IMR-90 (cell line): ENCODE measurements at regions not wholly inside any gene's neighbourhood (a gene's known extent, or its start where the extent isn't known, plus 50 kb on each side); places are given as distances from the start of the nearest gene placed in this dataset.

ENCODE experiments used
- ATAC-seq: fragments of 200-7000 bp; cut with Tn5 transposase; 2 replicates; pipeline ENCODE4 v1.9.1; 2020; ENCODE audit warnings: low read depth, mild to moderate bottlenecking, moderate library complexity
- BruUV-seq: library from RNA; stranded (reverse); fragments of 400-500 nt; replicated peaks from 2 replicates; lab custom pipeline; 2021; lab: Mats Ljungman, UMichigan
- CTCF ChIA-PET: fragments of 300-600 bp; formaldehyde crosslinking; extraction: SDS; loops from one replicate; lab custom pipeline; 2021; ENCODE audit warnings: antibody characterized with exemption; lab: Yijun Ruan, JAX
- POLR2A ChIA-PET: fragments of 300-600 bp; sonication (Branson Sonifier 250); formaldehyde crosslinking; loops from one replicate; lab custom pipeline; 2022; ENCODE audit warnings: antibody characterized with exemption; ENCODE audit not compliant: unreplicated experiment; lab: Charles Lee
- DNase-seq: peaks from one replicate; pipeline ENCODE4 v3.0.0; 2013
- H2AFZ ChIP-seq: replicated peaks from 2 replicates; pipeline ENCODE3; 2013; ENCODE audit warnings: low read length, mild to moderate bottlenecking; ENCODE audit not compliant: poor library complexity
- H2AK5ac ChIP-seq: 2 replicates; pipeline ENCODE4 v1.6.1; 2013; ENCODE audit warnings: low read depth, low read length, inconsistent platforms
- H2AK9ac ChIP-seq: replicated peaks from 2 replicates; pipeline ENCODE3; 2013; ENCODE audit warnings: mild to moderate bottlenecking, low read depth, low read length, moderate library complexity; ENCODE audit not compliant: poor library complexity
- H2BK120ac ChIP-seq: 2 replicates; pipeline ENCODE4 v1.6.1; 2013; ENCODE audit warnings: low read depth, low read length, inconsistent platforms
- H2BK15ac ChIP-seq: 3 replicates; pipeline ENCODE4 v1.6.1; 2013; ENCODE audit warnings: low read depth, low read length, inconsistent platforms
- H2BK20ac ChIP-seq: 2 replicates; pipeline ENCODE4 v1.6.1; 2013; ENCODE audit warnings: low read depth, mild to moderate bottlenecking, inconsistent platforms, low read length, moderate library complexity
- H2BK5ac ChIP-seq: 2 replicates; pipeline ENCODE4 v1.6.1; 2013; ENCODE audit warnings: mild to moderate bottlenecking, low read depth, low read length, inconsistent platforms; ENCODE audit not compliant: poor library complexity, severe bottlenecking
- H3K14ac ChIP-seq: replicated peaks from 2 replicates; pipeline ENCODE4 v1.6.1; 2013; ENCODE audit warnings: low read depth, low read length, inconsistent platforms
- H3K18ac ChIP-seq: 2 replicates; pipeline ENCODE4 v1.6.1; 2013; ENCODE audit warnings: low read depth, low read length, control low read depth
- H3K23ac ChIP-seq: 2 replicates; pipeline ENCODE4 v1.6.1; 2013; ENCODE audit warnings: low read depth, low read length, inconsistent platforms
- H3K27ac ChIP-seq: 2 replicates; pipeline ENCODE4 v1.5.1; 2013; ENCODE audit warnings: mild to moderate bottlenecking, control low read depth, low read length; ENCODE audit not compliant: insufficient read depth
- H3K27me3 ChIP-seq: 2 replicates; pipeline ENCODE4 v1.6.1; 2013; ENCODE audit warnings: low read length; ENCODE audit not compliant: control insufficient read depth, insufficient read depth
- H3K36me3 ChIP-seq: 2 replicates; pipeline ENCODE4 v1.6.1; 2013; ENCODE audit warnings: low read length, mixed read lengths; ENCODE audit not compliant: control insufficient read depth, insufficient read depth
- H3K4ac ChIP-seq: 2 replicates; pipeline ENCODE4 v1.6.1; 2013; ENCODE audit warnings: low read depth, low read length, inconsistent platforms
- H3K4me1 ChIP-seq: 2 replicates; pipeline ENCODE4 v1.6.1; 2013; ENCODE audit warnings: low read length, mixed read lengths; ENCODE audit not compliant: control insufficient read depth, insufficient read depth
- H3K4me2 ChIP-seq: 2 replicates; pipeline ENCODE4 v1.6.1; 2013; ENCODE audit warnings: low read depth, mild to moderate bottlenecking, control low read depth, low read length, moderate library complexity
- H3K4me3 ChIP-seq: 2 replicates; pipeline ENCODE4 v1.5.1; 2013; ENCODE audit warnings: low read depth, mild to moderate bottlenecking, control low read depth, low read length, moderate library complexity; ENCODE audit not compliant: insufficient read depth
- H3K56ac ChIP-seq: 2 replicates; pipeline ENCODE4 v1.6.1; 2013; ENCODE audit warnings: low read length, inconsistent platforms; ENCODE audit not compliant: insufficient read depth; ENCODE audit errors: extremely low read depth
- H3K79me1 ChIP-seq, 2 experiments: 2 replicates each; pipeline ENCODE4 v1.6.1; 2013; ENCODE audit warnings: low read length in 2 of 2, inconsistent platforms in 1 of 2, low read depth in 1 of 2
- H3K9ac ChIP-seq: 2 replicates; pipeline ENCODE4 v1.6.1; 2013; ENCODE audit warnings: low read depth, low read length, control low read depth
- H3K9me1 ChIP-seq: 2 replicates; pipeline ENCODE4 v1.6.1; 2013; ENCODE audit warnings: low read length, inconsistent platforms; ENCODE audit not compliant: insufficient read depth
- H3K9me3 ChIP-seq: 2 replicates; pipeline ENCODE4 v1.6.1; 2013; ENCODE audit warnings: low read length; ENCODE audit not compliant: control insufficient read depth, insufficient read depth
- H4K20me1 ChIP-seq: 2 replicates; pipeline ENCODE4 v1.6.1; 2013; ENCODE audit warnings: low read length, inconsistent platforms; ENCODE audit not compliant: insufficient read depth
- H4K5ac ChIP-seq: 2 replicates; pipeline ENCODE4 v1.6.1; 2013; ENCODE audit warnings: mild to moderate bottlenecking, low read depth, low read length, control low read depth
- H4K8ac ChIP-seq, 2 experiments: 2 replicates each; pipeline ENCODE4 v1.6.1; 2013; ENCODE audit warnings: low read depth in 2 of 2, low read length in 2 of 2, control low read depth in 1 of 2, inconsistent platforms in 1 of 2
- H4K91ac ChIP-seq: 2 replicates; pipeline ENCODE4 v1.6.1; 2013; ENCODE audit warnings: low read depth, low read length, inconsistent platforms; ENCODE audit not compliant: insufficient read depth
- BHLHE40 ChIP-seq: fragments of 150-350 bp; IDR thresholded peaks from 2 replicates; pipeline ENCODE4 v1.6.1; 2016; ENCODE audit warnings: mild to moderate bottlenecking, low read depth, low read length
- CEBPB ChIP-seq: IDR thresholded peaks from 2 replicates; pipeline ENCODE4 v1.6.1; 2012; ENCODE audit warnings: low read depth, low read length, improper control_type of control experiment
- CHD1 ChIP-seq: IDR thresholded peaks from 2 replicates; pipeline ENCODE4 v1.6.1; 2012; ENCODE audit warnings: low read depth, low read length, improper control_type of control experiment
- FOS ChIP-seq: fragments of 150-350 bp; IDR thresholded peaks from 2 replicates; pipeline ENCODE4 v1.6.1; 2016; ENCODE audit warnings: low read depth, low read length
- MAFK ChIP-seq: IDR thresholded peaks from 2 replicates; pipeline ENCODE4 v1.6.1; 2012; ENCODE audit warnings: low read depth, low read length, improper control_type of control experiment
- MAZ ChIP-seq: IDR thresholded peaks from 2 replicates; pipeline ENCODE4 v1.6.1; 2012; ENCODE audit warnings: low read depth, mild to moderate bottlenecking, low read length, improper control_type of control experiment, moderate library complexity, borderline replicate concordance
- MXI1 ChIP-seq: IDR thresholded peaks from 2 replicates; pipeline ENCODE4 v1.6.1; 2012; ENCODE audit warnings: low read depth, mild to moderate bottlenecking, low read length, moderate library complexity, borderline replicate concordance
- NFE2L2 ChIP-seq: fragments of 150-350 bp; IDR thresholded peaks from 2 replicates; pipeline ENCODE4 v1.6.1; 2016; ENCODE audit warnings: low read depth, mild to moderate bottlenecking, low read length
- POLR2A ChIP-seq: IDR thresholded peaks from 2 replicates; pipeline ENCODE4 v1.6.1; 2012; ENCODE audit warnings: mild to moderate bottlenecking, low read depth, low read length
- RAD21 ChIP-seq: IDR thresholded peaks from 2 replicates; pipeline ENCODE4 v1.6.1; 2012; ENCODE audit warnings: low read length, improper control_type of control experiment
- RCOR1 ChIP-seq: IDR thresholded peaks from 2 replicates; pipeline ENCODE4 v1.6.1; 2012; ENCODE audit warnings: mild to moderate bottlenecking, low read length, improper control_type of control experiment; ENCODE audit not compliant: insufficient replicate concordance
- RFX5 ChIP-seq: IDR thresholded peaks from 2 replicates; pipeline ENCODE4 v1.8.0; 2012; ENCODE audit warnings: low read depth, mild to moderate bottlenecking, low read length, moderate library complexity
- SMC3 ChIP-seq: fragments of 150-350 bp; IDR thresholded peaks from 2 replicates; pipeline ENCODE4 v1.6.1; 2016; ENCODE audit warnings: low read depth, mild to moderate bottlenecking, antibody characterized with exemption, low read length, moderate library complexity
- WGBS, 2 experiments: methylation state at CpG; one replicate each; pipeline versions ENCODE4 v1.1.5 to v1.1.7; 2013; ENCODE audit warnings: missing lambda C conversion rate in 2 of 2; ENCODE audit not compliant: insufficient read length in 1 of 2; ENCODE audit errors: extremely low coverage in 2 of 2; 5-methylcytosine and 5-hydroxymethylcytosine counted together
- dilution Hi-C: fragments of 300-500 bp; cut with HindIII; formaldehyde crosslinking; loops from one replicate; pipeline ENCODE4 v1.14.3; 2018; ENCODE audit warnings: low sequenced_read_pairs; ENCODE audit not compliant: unreplicated experiment
- in situ Hi-C: fragments of 300-500 bp; cut with MboI; formaldehyde crosslinking; loops from 3 replicates; pipeline ENCODE4 v1.14.3; 2019; ENCODE audit warnings: low sequenced_read_pairs, inconsistent platforms, mixed read lengths
- intact Hi-C: fragments of 100-400 bp; cut with micrococcal nuclease; formaldehyde crosslinking; loops from 2 replicates; pipeline ENCODE4 v1.10.0; 2022
- TF ChIP-seq, protein P1 (sequence below): fragments of 150-350 bp; IDR thresholded peaks from 2 replicates; pipeline ENCODE4 v1.6.1; 2016; ENCODE audit warnings: low read depth, mild to moderate bottlenecking, low read length, moderate library complexity, borderline replicate concordance
- TF ChIP-seq, protein P2 (sequence below): fragments of 150-350 bp; IDR thresholded peaks from 2 replicates; pipeline ENCODE4 v1.6.1; 2017; ENCODE audit warnings: mild to moderate bottlenecking, antibody characterized with exemption, low read length, low read depth
- TF ChIP-seq, protein P3 (sequence below): conservative IDR thresholded peaks from 2 replicates; pipeline ENCODE4 v1.5.1; 2012; ENCODE audit warnings: mild to moderate bottlenecking, low read depth, low read length, improper control_type of control experiment

DNA sequence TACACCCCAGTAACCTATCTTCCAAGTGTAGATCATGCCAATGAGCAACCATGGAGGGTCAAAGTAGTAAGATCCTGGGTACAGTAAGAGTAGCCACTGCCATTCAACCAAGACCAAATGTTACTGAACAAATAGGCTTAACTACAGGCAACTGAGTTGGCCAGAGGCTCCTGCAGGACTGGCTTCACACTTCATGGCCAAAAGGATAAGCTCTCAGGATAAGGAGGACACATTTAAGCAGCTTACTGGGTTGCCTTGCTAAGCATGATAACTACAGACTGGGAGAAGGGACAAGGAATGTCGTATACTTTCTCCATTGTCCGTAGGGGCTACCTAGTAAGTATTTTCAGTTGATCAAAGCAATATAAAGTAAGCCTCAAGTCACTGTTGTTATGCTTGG, 174.7 kb downstream of the INO80D start:
- DNase-seq (no peak), ATAC-seq (no peak)
- no peak overlapping the region for H2AK9ac ChIP-seq
- ChIA-PET CTCF (interaction anchor here (0.7 kb wide), 1 partner anchor 86 kb away, joined by 3 read pairs; no protein-coding TSS in a partner anchor), POLR2A (no interaction called here)
- no peak overlapping the region for H3K27ac ChIP-seq
- H2BK5ac ChIP-seq: no peak overlapping the region
- no peak overlapping the region for H4K91ac ChIP-seq
- TF ChIP-seq RFX5 (no peak), RAD21 (no peak), RCOR1 (no peak), MXI1 (no peak), BHLHE40 (no peak), SMC3 (no peak), MAFK (no peak), CHD1 (no peak), CEBPB (no peak), NFE2L2 (no peak), POLR2A (no peak), MAZ (no peak), FOS (no peak)
- TF ChIP-seq, protein P1, sequence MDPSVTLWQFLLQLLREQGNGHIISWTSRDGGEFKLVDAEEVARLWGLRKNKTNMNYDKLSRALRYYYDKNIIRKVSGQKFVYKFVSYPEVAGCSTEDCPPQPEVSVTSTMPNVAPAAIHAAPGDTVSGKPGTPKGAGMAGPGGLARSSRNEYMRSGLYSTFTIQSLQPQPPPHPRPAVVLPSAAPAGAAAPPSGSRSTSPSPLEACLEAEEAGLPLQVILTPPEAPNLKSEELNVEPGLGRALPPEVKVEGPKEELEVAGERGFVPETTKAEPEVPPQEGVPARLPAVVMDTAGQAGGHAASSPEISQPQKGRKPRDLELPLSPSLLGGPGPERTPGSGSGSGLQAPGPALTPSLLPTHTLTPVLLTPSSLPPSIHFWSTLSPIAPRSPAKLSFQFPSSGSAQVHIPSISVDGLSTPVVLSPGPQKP: no peak
- TF ChIP-seq, protein P2, sequence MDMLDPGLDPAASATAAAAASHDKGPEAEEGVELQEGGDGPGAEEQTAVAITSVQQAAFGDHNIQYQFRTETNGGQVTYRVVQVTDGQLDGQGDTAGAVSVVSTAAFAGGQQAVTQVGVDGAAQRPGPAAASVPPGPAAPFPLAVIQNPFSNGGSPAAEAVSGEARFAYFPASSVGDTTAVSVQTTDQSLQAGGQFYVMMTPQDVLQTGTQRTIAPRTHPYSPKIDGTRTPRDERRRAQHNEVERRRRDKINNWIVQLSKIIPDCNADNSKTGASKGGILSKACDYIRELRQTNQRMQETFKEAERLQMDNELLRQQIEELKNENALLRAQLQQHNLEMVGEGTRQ: no peak
- TF ChIP-seq, protein P3, sequence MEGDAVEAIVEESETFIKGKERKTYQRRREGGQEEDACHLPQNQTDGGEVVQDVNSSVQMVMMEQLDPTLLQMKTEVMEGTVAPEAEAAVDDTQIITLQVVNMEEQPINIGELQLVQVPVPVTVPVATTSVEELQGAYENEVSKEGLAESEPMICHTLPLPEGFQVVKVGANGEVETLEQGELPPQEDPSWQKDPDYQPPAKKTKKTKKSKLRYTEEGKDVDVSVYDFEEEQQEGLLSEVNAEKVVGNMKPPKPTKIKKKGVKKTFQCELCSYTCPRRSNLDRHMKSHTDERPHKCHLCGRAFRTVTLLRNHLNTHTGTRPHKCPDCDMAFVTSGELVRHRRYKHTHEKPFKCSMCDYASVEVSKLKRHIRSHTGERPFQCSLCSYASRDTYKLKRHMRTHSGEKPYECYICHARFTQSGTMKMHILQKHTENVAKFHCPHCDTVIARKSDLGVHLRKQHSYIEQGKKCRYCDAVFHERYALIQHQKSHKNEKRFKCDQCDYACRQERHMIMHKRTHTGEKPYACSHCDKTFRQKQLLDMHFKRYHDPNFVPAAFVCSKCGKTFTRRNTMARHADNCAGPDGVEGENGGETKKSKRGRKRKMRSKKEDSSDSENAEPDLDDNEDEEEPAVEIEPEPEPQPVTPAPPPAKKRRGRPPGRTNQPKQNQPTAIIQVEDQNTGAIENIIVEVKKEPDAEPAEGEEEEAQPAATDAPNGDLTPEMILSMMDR: no peak
- H3K36me3 ChIP-seq: no peaks in the 10 kb centered on the region
- peaks cover 30% of the 10 kb centered on the region for H3K27me3 ChIP-seq
- H3K4me3 ChIP-seq: no peak overlapping the region
- H3K9me3 ChIP-seq: peaks cover 3% of the 10 kb centered on the region
- no CpG with 5 or more reads among the region's 2 CpGs for WGBS, 2 experiments
- in situ Hi-C loops: loop anchor here (25.0 kb wide), 1 partner anchor 1649 kb away; no protein-coding TSS in a partner anchor
- no peak overlapping the region for H2AK5ac ChIP-seq
- H3K4me2 ChIP-seq: no peak overlapping the region
- no peak overlapping the region for H3K9ac ChIP-seq
- H3K79me1 ChIP-seq: no peaks in the 10 kb centered on the region
- no peak overlapping the region for H3K4ac ChIP-seq
- H3K23ac ChIP-seq: no peak overlapping the region
- H3K14ac ChIP-seq: no peak overlapping the region
- no peak overlapping the region for H2BK15ac ChIP-seq
- no peak overlapping the region for H2AFZ ChIP-seq
- peaks cover 4% of the 10 kb centered on the region; the same call in 1 of the 2 replicates for H3K4me1 ChIP-seq
- no peak overlapping the region for H4K5ac ChIP-seq
- intact Hi-C loops: no loop called here
- no peaks in the 10 kb centered on the region for H4K20me1 ChIP-seq
- dilution Hi-C loops: no loop called here
- no peaks in the 10 kb centered on the region for H3K9me1 ChIP-seq
- BruUV-seq: no TSS peak
- H3K18ac ChIP-seq: no peak overlapping the region
- H3K56ac ChIP-seq: no peak overlapping the region
- H4K8ac ChIP-seq: no peak overlapping the region
- H2BK20ac ChIP-seq: no peak overlapping the region
- H2BK120ac ChIP-seq: no peak overlapping the region
